MM.1S (cell line): ENCODE measurements at regions not wholly inside any gene's neighbourhood (a gene's known extent, or its start where the extent isn't known, plus 50 kb on each side); places are given as distances from the start of the nearest gene placed in this dataset.
A peak's percentile ranks its signal among the peaks of the same experiment; 100 is the strongest.

Experiments used
- DNase-seq: peaks from one replicate; pipeline ENCODE4 v3.0.0-alpha.2; 2015
- H2AFZ ChIP-seq: fragments of 300-600 bp; sonication (generic); 2 replicates; pipeline ENCODE4 v1.6.0; 2016; ENCODE audit warnings: antibody characterized with exemption, low read length
- H3F3A ChIP-seq: fragments of 300-600 bp; sonication (generic); 2 replicates; pipeline ENCODE4 v1.6.1; 2016; ENCODE audit warnings: mild to moderate bottlenecking, antibody characterized with exemption, low read length, moderate library complexity, mixed read lengths; ENCODE audit not compliant: insufficient read depth
- H3K27ac ChIP-seq: fragments of 300-600 bp; sonication (generic); 2 replicates; pipeline ENCODE4 v1.5.1; 2016; ENCODE audit warnings: mild to moderate bottlenecking, low read length
- H3K27me3 ChIP-seq: fragments of 300-600 bp; sonication (generic); replicated peaks from 2 replicates; pipeline ENCODE4 v1.6.0; 2016; ENCODE audit warnings: low read length; ENCODE audit not compliant: insufficient read depth
- H3K36me3 ChIP-seq: fragments of 300-600 bp; sonication (generic); replicated peaks from 2 replicates; pipeline ENCODE4 v1.6.1; 2016; ENCODE audit warnings: mild to moderate bottlenecking, low read length, mixed read lengths; ENCODE audit not compliant: insufficient read depth
- H3K4me1 ChIP-seq: fragments of 300-600 bp; sonication (generic); 2 replicates; pipeline ENCODE4 v1.6.1; 2016; ENCODE audit warnings: low read length, mixed read lengths
- H3K4me2 ChIP-seq: fragments of 300-600 bp; sonication (generic); 2 replicates; pipeline ENCODE4 v1.6.0; 2016; ENCODE audit warnings: low read depth, low read length
- H3K4me3 ChIP-seq: fragments of 300-600 bp; sonication (generic); 2 replicates; pipeline ENCODE4 v1.5.1; 2016; ENCODE audit warnings: low read length, mixed read lengths
- H3K79me2 ChIP-seq: fragments of 300-600 bp; sonication (generic); 2 replicates; pipeline ENCODE4 v1.6.1; 2016; ENCODE audit warnings: mixed run types, low read length, mixed read lengths
- H3K9ac ChIP-seq: fragments of 300-600 bp; sonication (generic); 2 replicates; pipeline ENCODE4 v1.6.1; 2016; ENCODE audit warnings: low read length, mixed read lengths
- H3K9me2 ChIP-seq: fragments of 300-600 bp; sonication (generic); replicated peaks from 2 replicates; pipeline ENCODE4 v1.6.1; 2016; ENCODE audit warnings: mild to moderate bottlenecking, low read length, mixed read lengths; ENCODE audit not compliant: insufficient read depth
- H3K9me3 ChIP-seq: fragments of 300-600 bp; sonication (generic); replicated peaks from 2 replicates; pipeline ENCODE4 v1.6.1; 2016; ENCODE audit warnings: mild to moderate bottlenecking, low read length, mixed read lengths; ENCODE audit not compliant: insufficient read depth
- H4K20me1 ChIP-seq: fragments of 300-600 bp; sonication (generic); 2 replicates; pipeline ENCODE4 v1.6.1; 2016; ENCODE audit warnings: mild to moderate bottlenecking, low read length, moderate library complexity, mixed read lengths; ENCODE audit not compliant: insufficient read depth
- EZH2 ChIP-seq: fragments of 300-600 bp; sonication (generic); optimal IDR thresholded peaks from 2 replicates; pipeline ENCODE3; 2017; ENCODE audit warnings: low read depth, mild to moderate bottlenecking, antibody characterized with exemption, low read length, mixed read lengths
- EZH2phosphoT487 ChIP-seq: fragments of 300-600 bp; sonication (generic); IDR thresholded peaks from 2 replicates; pipeline ENCODE4 v1.6.1; 2018; ENCODE audit warnings: antibody characterized with exemption, low read length
- TF ChIP-seq, protein P1 (sequence below): fragments of 300-600 bp; sonication (generic); IDR thresholded peaks from 2 replicates; pipeline ENCODE4 v1.5.1; 2016; ENCODE audit warnings: antibody characterized with exemption, low read length, mixed read lengths

GRCh38 chr14:51564986-51565604 is 86.6 kb upstream of the FRMD6 start:
- H3K27ac ChIP-seq, result no peak overlapping the region
- no peak overlapping the region for H3K4me3 ChIP-seq
- no peaks in the 10 kb centered on the region for H3K36me3 ChIP-seq
- H3K9ac ChIP-seq, result no peak overlapping the region
- no peaks in the 10 kb centered on the region for H3K9me3 ChIP-seq
- DNase-seq, result no peak
- H3K4me2 ChIP-seq, result no peak overlapping the region
- no peaks in the 10 kb centered on the region for H3K79me2 ChIP-seq
- H3K27me3 ChIP-seq, result no peaks in the 10 kb centered on the region
- no peak overlapping the region for H2AFZ ChIP-seq
- TF ChIP-seq, protein P1, sequence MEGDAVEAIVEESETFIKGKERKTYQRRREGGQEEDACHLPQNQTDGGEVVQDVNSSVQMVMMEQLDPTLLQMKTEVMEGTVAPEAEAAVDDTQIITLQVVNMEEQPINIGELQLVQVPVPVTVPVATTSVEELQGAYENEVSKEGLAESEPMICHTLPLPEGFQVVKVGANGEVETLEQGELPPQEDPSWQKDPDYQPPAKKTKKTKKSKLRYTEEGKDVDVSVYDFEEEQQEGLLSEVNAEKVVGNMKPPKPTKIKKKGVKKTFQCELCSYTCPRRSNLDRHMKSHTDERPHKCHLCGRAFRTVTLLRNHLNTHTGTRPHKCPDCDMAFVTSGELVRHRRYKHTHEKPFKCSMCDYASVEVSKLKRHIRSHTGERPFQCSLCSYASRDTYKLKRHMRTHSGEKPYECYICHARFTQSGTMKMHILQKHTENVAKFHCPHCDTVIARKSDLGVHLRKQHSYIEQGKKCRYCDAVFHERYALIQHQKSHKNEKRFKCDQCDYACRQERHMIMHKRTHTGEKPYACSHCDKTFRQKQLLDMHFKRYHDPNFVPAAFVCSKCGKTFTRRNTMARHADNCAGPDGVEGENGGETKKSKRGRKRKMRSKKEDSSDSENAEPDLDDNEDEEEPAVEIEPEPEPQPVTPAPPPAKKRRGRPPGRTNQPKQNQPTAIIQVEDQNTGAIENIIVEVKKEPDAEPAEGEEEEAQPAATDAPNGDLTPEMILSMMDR, result no peak
- TF ChIP-seq EZH2phosphoT487, result no peak
- TF ChIP-seq EZH2, result no peak
- no peaks in the 10 kb centered on the region for H3K9me2 ChIP-seq
- no peaks in the 10 kb centered on the region for H4K20me1 ChIP-seq
- H3F3A ChIP-seq, result peaks cover 8% of the 10 kb centered on the region
- peaks cover 26% of the 10 kb centered on the region for H3K4me1 ChIP-seq

DNA sequence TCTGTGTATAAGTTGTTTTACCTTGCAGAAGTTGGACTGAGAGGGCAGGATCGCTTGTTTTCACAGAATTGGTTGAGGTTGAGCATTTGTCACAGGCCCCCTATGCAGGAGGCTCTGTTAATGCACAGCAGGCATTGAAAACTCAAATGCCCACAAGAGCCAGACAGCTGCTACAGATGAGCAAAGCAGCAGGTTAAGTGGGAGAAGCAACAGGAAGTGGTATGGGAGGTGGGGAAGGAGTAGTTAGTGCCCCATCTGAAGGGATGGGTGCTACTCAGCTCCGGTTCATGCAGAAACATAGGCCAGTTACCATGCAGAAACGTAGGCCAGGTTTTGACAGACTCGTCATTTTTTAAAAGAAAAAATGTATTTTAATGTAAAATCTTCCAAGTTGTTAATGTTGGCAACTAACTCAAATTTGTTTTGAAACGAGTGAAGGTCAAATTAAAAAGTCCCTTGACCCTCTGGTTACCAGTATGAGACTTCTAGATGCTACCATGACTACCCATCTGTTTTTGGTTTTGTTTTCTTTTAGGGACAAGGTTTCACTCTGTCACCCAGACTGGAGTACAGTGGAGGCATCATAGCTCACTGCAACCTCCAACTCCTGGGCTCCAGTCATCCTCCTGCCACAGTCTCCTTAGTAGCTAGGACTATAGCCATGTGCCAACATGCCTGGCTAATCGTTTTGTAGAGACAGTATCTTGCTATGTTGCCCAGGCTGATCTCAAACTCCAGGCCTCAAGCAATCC is 84.7 kb upstream of the FRMD6 start:
- Histone ChIP-seq H3K4me3 (peak overlapping the region; percentile 20; the same call in 1 of the 2 replicates), H3K4me1 (peaks cover 26% of the 10 kb centered on the region), H3K4me2 (peak overlapping the region; percentile 70), H3K9ac (peak overlapping the region; percentile 33; the same call in 1 of the 2 replicates), H3K9me3 (no peaks in the 10 kb centered on the region), H3K79me2 (no peaks in the 10 kb centered on the region), H4K20me1 (no peaks in the 10 kb centered on the region), H3K36me3 (no peaks in the 10 kb centered on the region), H3K27ac (peak overlapping the region; percentile 89), H3K9me2 (no peaks in the 10 kb centered on the region), H3K27me3 (no peaks in the 10 kb centered on the region), H3F3A (peaks cover 8% of the 10 kb centered on the region), H2AFZ (peak overlapping the region; percentile 56)
- peak; percentile 51 for DNase-seq
- TF ChIP-seq EZH2 (no peak), EZH2phosphoT487 (no peak)
- TF ChIP-seq, protein P1, result no peak

DNA sequence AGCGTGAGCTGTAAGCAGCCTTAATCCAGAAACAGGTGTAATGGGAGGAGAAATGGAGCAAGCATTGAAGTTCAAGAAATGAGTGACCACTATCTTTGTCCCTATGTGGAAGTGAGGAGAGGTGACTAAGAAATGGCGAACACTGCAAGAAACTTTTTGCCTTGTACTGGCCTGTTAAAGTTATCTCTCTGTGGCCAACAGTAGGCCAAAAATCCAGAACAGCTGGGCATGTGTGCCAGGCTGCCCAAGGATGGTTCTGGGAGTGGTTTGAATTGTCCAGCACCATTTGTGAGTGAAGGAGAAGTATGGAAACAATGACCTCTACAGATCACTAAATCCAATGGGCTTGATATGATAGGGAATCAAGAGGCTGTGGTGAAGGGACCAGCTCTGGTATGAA is 83.3 kb upstream of the FRMD6 start:
- DNase-seq, result no peak
- Histone ChIP-seq H3K9ac (no peak overlapping the region), H3K27me3 (no peaks in the 10 kb centered on the region), H3K79me2 (no peaks in the 10 kb centered on the region), H4K20me1 (no peaks in the 10 kb centered on the region), H3K4me3 (no peak overlapping the region), H3K27ac (no peak overlapping the region), H3K36me3 (no peaks in the 10 kb centered on the region), H3K4me1 (peaks cover 29% of the 10 kb centered on the region), H3K9me2 (no peaks in the 10 kb centered on the region), H2AFZ (no peak overlapping the region), H3F3A (peaks cover 8% of the 10 kb centered on the region), H3K9me3 (no peaks in the 10 kb centered on the region), H3K4me2 (no peak overlapping the region)
- TF ChIP-seq EZH2 (no peak), EZH2phosphoT487 (no peak)
- TF ChIP-seq, protein P1, result no peak
